Keratinocyte (primary cell): ENCODE measurements at regions not wholly inside any gene's neighbourhood (a gene's known extent, or its start where the extent isn't known, plus 50 kb on each side); places are given as distances from the start of the nearest gene placed in this dataset.

Experiments used
- DNase-seq: peaks from one replicate; pipeline ENCODE4 v3.0.0-alpha.2; 2011; ENCODE audit warnings: low read depth, missing footprints, low spot score
- FAIRE-seq: peaks from 2 replicates; lab custom pipeline; 2011; peaks lifted over from hg19 to GRCh38; lab: Jason Lieb, UNC
- H2AFZ ChIP-seq: 2 replicates; pipeline ENCODE4 v1.6.0; 2012; ENCODE audit warnings: low read length, control low read depth, inconsistent platforms; ENCODE audit not compliant: control insufficient read depth
- H3K27ac ChIP-seq: 2 replicates; pipeline ENCODE4 v1.5.1; 2011; ENCODE audit warnings: low read length; ENCODE audit not compliant: control insufficient read depth, insufficient read depth
- H3K27me3 ChIP-seq: 3 replicates; pipeline ENCODE4 v1.6.0; 2011; ENCODE audit warnings: low read length; ENCODE audit not compliant: control insufficient read depth, insufficient read depth; ENCODE audit errors: extremely low read depth
- H3K36me3 ChIP-seq, 2 experiments: 2 replicates in 1 of 2; 3 replicates in 1 of 2; pipeline ENCODE4 v1.5.1; 2011; ENCODE audit warnings: low read length in 2 of 2, mild to moderate bottlenecking in 1 of 2; ENCODE audit not compliant: control insufficient read depth in 2 of 2, insufficient read depth in 2 of 2; ENCODE audit errors: extremely low read depth in 1 of 2
- H3K4me1 ChIP-seq: 3 replicates; pipeline ENCODE4 v1.5.1; 2011; ENCODE audit warnings: low read length; ENCODE audit not compliant: control insufficient read depth, insufficient read depth; ENCODE audit errors: extremely low read depth
- H3K4me2 ChIP-seq: 3 replicates; pipeline ENCODE4 v1.6.0; 2011; ENCODE audit warnings: low read depth, low read length; ENCODE audit not compliant: control insufficient read depth, insufficient read depth; ENCODE audit errors: extremely low read depth
- H3K4me3 ChIP-seq, 3 experiments: fragments of 200-600 bp in 1 of 3; sonication (generic) in 1 of 3; 2 replicates in 2 of 3; 3 replicates in 1 of 3; pipeline ENCODE4 v1.5.1; 2011 to 2016; ENCODE audit warnings: low read length in 3 of 3, mild to moderate bottlenecking in 3 of 3, control low read depth in 2 of 3, inconsistent platforms in 1 of 3, low read depth in 1 of 3, mixed read lengths in 1 of 3, mixed run types in 1 of 3, moderate library complexity in 1 of 3; ENCODE audit not compliant: control insufficient read depth in 2 of 3, insufficient read depth in 2 of 3; ENCODE audit errors: extremely low read depth in 1 of 3
- H3K79me2 ChIP-seq: 2 replicates; pipeline ENCODE4 v1.6.0; 2012; ENCODE audit warnings: low read length; ENCODE audit not compliant: control insufficient read depth, insufficient read depth
- H3K9ac ChIP-seq: 3 replicates; pipeline ENCODE4 v1.6.0; 2011; ENCODE audit warnings: low read length; ENCODE audit not compliant: control insufficient read depth, insufficient read depth; ENCODE audit errors: extremely low read depth
- H3K9me1 ChIP-seq: 3 replicates; pipeline ENCODE4 v1.6.0; 2011; ENCODE audit warnings: low read length; ENCODE audit not compliant: control insufficient read depth, insufficient read depth; ENCODE audit errors: extremely low read depth
- H3K9me3 ChIP-seq: 2 replicates; pipeline ENCODE4 v1.5.1; 2012; ENCODE audit warnings: low read depth, low read length; ENCODE audit not compliant: control insufficient read depth
- H4K20me1 ChIP-seq: 3 replicates; pipeline ENCODE4 v1.6.0; 2011; ENCODE audit warnings: low read length; ENCODE audit not compliant: control insufficient read depth, insufficient read depth; ENCODE audit errors: extremely low read depth
- EZH2 ChIP-seq: IDR thresholded peaks from one replicate; pipeline ENCODE4 v1.6.1; 2012; ENCODE audit warnings: inconsistent platforms, mild to moderate bottlenecking, low read length, moderate library complexity
- dilution Hi-C: fragments of 300-500 bp; cut with MboI; formaldehyde crosslinking; loops from one replicate; pipeline ENCODE4 v1.7.0; 2020; ENCODE audit warnings: low sequenced_read_pairs; ENCODE audit not compliant: extremely low pct_ligation_motif_present
- TF ChIP-seq, protein P1 (sequence below), 3 experiments: IDR thresholded peaks in 1 of 3; conservative IDR thresholded peaks in 1 of 3; optimal IDR thresholded peaks in 1 of 3; 2 replicates in 2 of 3; 3 replicates in 1 of 3; pipeline versions ENCODE3 to v1.5.1; 2011; ENCODE audit warnings: low read length in 3 of 3, mild to moderate bottlenecking in 3 of 3, moderate library complexity in 2 of 3, control low read depth in 1 of 3, inconsistent platforms in 1 of 3; ENCODE audit not compliant: insufficient read depth in 2 of 3; ENCODE audit errors: extremely low read depth in 1 of 3

GRCh38 chr7:16044645-16045044 is 358.2 kb upstream of the MEOX2 start:
- Histone ChIP-seq H3K9me3 (no peaks in the 10 kb centered on the region), H3K27me3 (no peaks in the 10 kb centered on the region), H3K36me3 (no peaks in the 10 kb centered on the region), H3K9ac (no peak overlapping the region), H3K79me2 (no peaks in the 10 kb centered on the region), H3K9me1 (no peaks in the 10 kb centered on the region), H3K27ac (no peak overlapping the region), H3K4me3 (no peak overlapping the region), H3K4me2 (no peak overlapping the region), H4K20me1 (no peaks in the 10 kb centered on the region), H3K4me1 (no peaks in the 10 kb centered on the region), H2AFZ (no peak overlapping the region)
- FAIRE-seq (no peak), DNase-seq (no peak)
- no peak for TF ChIP-seq EZH2
- TF ChIP-seq, protein P1, sequence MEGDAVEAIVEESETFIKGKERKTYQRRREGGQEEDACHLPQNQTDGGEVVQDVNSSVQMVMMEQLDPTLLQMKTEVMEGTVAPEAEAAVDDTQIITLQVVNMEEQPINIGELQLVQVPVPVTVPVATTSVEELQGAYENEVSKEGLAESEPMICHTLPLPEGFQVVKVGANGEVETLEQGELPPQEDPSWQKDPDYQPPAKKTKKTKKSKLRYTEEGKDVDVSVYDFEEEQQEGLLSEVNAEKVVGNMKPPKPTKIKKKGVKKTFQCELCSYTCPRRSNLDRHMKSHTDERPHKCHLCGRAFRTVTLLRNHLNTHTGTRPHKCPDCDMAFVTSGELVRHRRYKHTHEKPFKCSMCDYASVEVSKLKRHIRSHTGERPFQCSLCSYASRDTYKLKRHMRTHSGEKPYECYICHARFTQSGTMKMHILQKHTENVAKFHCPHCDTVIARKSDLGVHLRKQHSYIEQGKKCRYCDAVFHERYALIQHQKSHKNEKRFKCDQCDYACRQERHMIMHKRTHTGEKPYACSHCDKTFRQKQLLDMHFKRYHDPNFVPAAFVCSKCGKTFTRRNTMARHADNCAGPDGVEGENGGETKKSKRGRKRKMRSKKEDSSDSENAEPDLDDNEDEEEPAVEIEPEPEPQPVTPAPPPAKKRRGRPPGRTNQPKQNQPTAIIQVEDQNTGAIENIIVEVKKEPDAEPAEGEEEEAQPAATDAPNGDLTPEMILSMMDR (optimal IDR thresholded peaks at IDR 0.05 in 1 of 3, IDR thresholded peaks at IDR 0.05 in 1 of 3, conservative IDR thresholded peaks at IDR 0.05 in 1 of 3; ENCODE audit: extremely low read depth in 1 of 3, insufficient read depth in 2 of 3, low read length in 3 of 3) = no peak
- dilution Hi-C loops = no loop called here

- no peaks in the 10 kb centered on the region for H3K4me1 ChIP-seq
- no peaks in the 10 kb centered on the region for H3K79me2 ChIP-seq
- H2AFZ ChIP-seq = no peak overlapping the region
- TF ChIP-seq EZH2 = no peak
- TF ChIP-seq, protein P1 (optimal IDR thresholded peaks at IDR 0.05 in 1 of 3, IDR thresholded peaks at IDR 0.05 in 1 of 3, conservative IDR thresholded peaks at IDR 0.05 in 1 of 3; ENCODE audit: extremely low read depth in 1 of 3, insufficient read depth in 2 of 3, low read length in 3 of 3) = no peak
- H3K9ac ChIP-seq = no peak overlapping the region
- H4K20me1 ChIP-seq = no peaks in the 10 kb centered on the region
- FAIRE-seq = no peak
- no peaks in the 10 kb centered on the region for H3K36me3 ChIP-seq
- H3K4me3 ChIP-seq = no peak overlapping the region
- no peaks in the 10 kb centered on the region for H3K9me1 ChIP-seq
- H3K9me3 ChIP-seq = no peaks in the 10 kb centered on the region
- dilution Hi-C loops = no loop called here
- DNase-seq = no peak
- no peak overlapping the region for H3K27ac ChIP-seq
- H3K4me2 ChIP-seq = no peak overlapping the region
- H3K27me3 ChIP-seq = no peaks in the 10 kb centered on the region
These were observed 353.9 kb upstream of the MEOX2 start for GRCh38 chr7:16040346-16040745.
